ENCODE measurements at regions not wholly inside any gene's neighbourhood (a gene's known extent, or its start where the extent isn't known, plus 50 kb on each side); places are given as distances from the start of the nearest gene placed in this dataset.

- TF ChIP-seq CTCF (conservative IDR thresholded peaks at IDR 0.05; ENCODE audit: low read depth in 2 of 2) (no peak), NANOG (IDR thresholded peaks at IDR 0.05; ENCODE audit: borderline replicate concordance) (no peak)
Observed at GRCh38 chr2:117058366-117058765, 756.1 kb upstream of the DDX18 start (continued).

- DNase-seq (ENCODE audit: low spot score) = no peak
- H3F3A ChIP-seq (replicated peaks; ENCODE audit: low read depth) = no peaks in the 10 kb centered on the region
- no peak overlapping the region for H3K27ac ChIP-seq (ENCODE audit: low read depth)
- no peaks in the 10 kb centered on the region for H3K27me3 Mint-ChIP-seq (ENCODE audit: insufficient read depth, low read depth, poor library complexity)
- no peak overlapping the region for H3K4me3 Mint-ChIP-seq
- ATAC-seq = no peak
- peaks cover 7% of the 10 kb centered on the region; the same call in 1 of the 3 replicates for H3K4me1 Mint-ChIP-seq
- no peaks in the 10 kb centered on the region for H3K9me3 Mint-ChIP-seq
- H4K20me1 ChIP-seq (replicated peaks; ENCODE audit: insufficient read depth) = no peaks in the 10 kb centered on the region
- no peak overlapping the region for H2AFZ ChIP-seq
- TF ChIP-seq CTCF (conservative IDR thresholded peaks at IDR 0.05; ENCODE audit: low read depth in 2 of 2) (no peak), NANOG (IDR thresholded peaks at IDR 0.05; ENCODE audit: borderline replicate concordance) (no peak), STAT1 (IDR thresholded peaks at IDR 0.05; ENCODE audit: unreplicated experiment) (no peak), REST (IDR thresholded peaks at IDR 0.05; ENCODE audit: unreplicated experiment) (no peak), EZH2phosphoT487 (IDR thresholded peaks at IDR 0.05; ENCODE audit: unreplicated experiment) (no peak), CREB1 (CRISPR knock-in tag; IDR thresholded peaks at IDR 0.05; ENCODE audit: low read depth) (no peak), ZNF114 (CRISPR knock-in tag; IDR thresholded peaks at IDR 0.05) (no peak), ZNF462 (CRISPR knock-in tag; IDR thresholded peaks at IDR 0.05) (no peak), POLR2AphosphoS5 (IDR thresholded peaks at IDR 0.05; ENCODE audit: low read depth) (no peak), JUNB (IDR thresholded peaks at IDR 0.05; ENCODE audit: unreplicated experiment) (no peak)
- H3K4me3 ChIP-seq = no peak overlapping the region
- no peak overlapping the region for H3K27ac Mint-ChIP-seq
- no peaks in the 10 kb centered on the region for H3K9me2 ChIP-seq (ENCODE audit: insufficient read depth)
- H3K27me3 ChIP-seq (ENCODE audit: insufficient read depth) = no peaks in the 10 kb centered on the region
- no peak overlapping the region for H3K4me2 ChIP-seq
- no peaks in the 10 kb centered on the region for H3K79me2 ChIP-seq (replicated peaks; ENCODE audit: insufficient read depth)
- no peaks in the 10 kb centered on the region for H3K36me3 ChIP-seq (ENCODE audit: insufficient read depth)
- H3K4me1 ChIP-seq (ENCODE audit: insufficient read depth) = 0 out of 2 replicates have a peak, but pooled peaks cover 3% of the 10 kb centered on the region
- no peaks in the 10 kb centered on the region for H3K36me3 Mint-ChIP-seq (ENCODE audit: low read depth)
Observed at GRCh38 chr2:117064021-117064420, 750.5 kb upstream of the DDX18 start.
